ENCODE measurements at regions not wholly inside any gene's neighbourhood (a gene's known extent, or its start where the extent isn't known, plus 50 kb on each side); places are given as distances from the start of the nearest gene placed in this dataset.
"Not testable (repeated sequence)": the region's sequence is repeated elsewhere in the genome, so short reads cannot be mapped to it uniquely, and the experiment has no call there.

GRCh38 chr4:131883181-131883580, 1265.9 kb upstream of the PCDH10 start:
- H3K9me2 ChIP-seq (replicated peaks; ENCODE audit: insufficient read depth); H3K9me3 ChIP-seq (ENCODE audit: low read depth); H3K4me2 ChIP-seq; H3K27ac ChIP-seq; H3K36me3 ChIP-seq (replicated peaks; ENCODE audit: insufficient read depth, low read depth); DNase-seq (ENCODE audit: low spot score); H4K20me1 ChIP-seq (ENCODE audit: insufficient read depth, poor library complexity, severe bottlenecking); H3K4me1 ChIP-seq (ENCODE audit: insufficient read depth); H3K4me3 ChIP-seq; H3K79me2 ChIP-seq; H2AFZ ChIP-seq; H3K27me3 ChIP-seq: not testable (repeated sequence)
- 72% methylated on average over 2 of the region's 2 CpGs for WGBS (ENCODE audit: low lambda C conversion rate, missing lambda C conversion rate)

- not testable (repeated sequence) for H3K4me3 ChIP-seq; H3K9me3 ChIP-seq (ENCODE audit: low read depth)
- 92% methylated on average over 2 of the region's 2 CpGs for WGBS (ENCODE audit: low lambda C conversion rate, missing lambda C conversion rate)
Measured at GRCh38 chr4:131925662-131926061, 1223.4 kb upstream of the PCDH10 start.

DNA sequence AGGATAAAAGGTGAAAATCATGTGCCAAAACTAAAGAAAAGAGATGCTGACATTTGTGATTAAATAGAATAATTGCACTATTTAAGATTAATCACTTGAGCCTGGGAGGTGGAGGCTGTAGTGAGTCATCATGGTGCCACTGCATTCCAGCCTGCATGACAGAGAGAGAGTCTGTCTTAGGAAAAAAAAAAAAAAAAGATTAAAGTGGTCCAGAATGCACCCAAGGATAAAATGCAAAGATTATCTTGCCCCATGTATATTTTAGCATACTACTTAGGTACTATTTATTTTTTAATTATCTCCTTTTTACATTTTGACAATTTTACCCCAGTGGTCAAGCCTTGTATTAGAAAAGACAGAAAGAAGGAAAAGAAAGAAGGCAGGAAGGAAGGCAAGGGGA, 1181.4 kb upstream of the PCDH10 start:
- not testable (repeated sequence) for H3K9me2 ChIP-seq (replicated peaks; ENCODE audit: insufficient read depth); H3K4me3 ChIP-seq; H3K4me2 ChIP-seq; H2AFZ ChIP-seq; H4K20me1 ChIP-seq (ENCODE audit: insufficient read depth, poor library complexity, severe bottlenecking); H3K36me3 ChIP-seq (replicated peaks; ENCODE audit: insufficient read depth, low read depth); H3K79me2 ChIP-seq; H3K27ac ChIP-seq; H3K27me3 ChIP-seq; DNase-seq (ENCODE audit: low spot score); H3K4me1 ChIP-seq (ENCODE audit: insufficient read depth); H3K9me3 ChIP-seq (ENCODE audit: low read depth)

More at GRCh38 chr4:131925662-131926061, 1223.4 kb upstream of the PCDH10 start:
- not testable (repeated sequence) for H2AFZ ChIP-seq; H3K4me2 ChIP-seq; H3K36me3 ChIP-seq (replicated peaks; ENCODE audit: insufficient read depth, low read depth); H3K4me1 ChIP-seq (ENCODE audit: insufficient read depth); H3K9me2 ChIP-seq (replicated peaks; ENCODE audit: insufficient read depth); H4K20me1 ChIP-seq (ENCODE audit: insufficient read depth, poor library complexity, severe bottlenecking); H3K79me2 ChIP-seq; DNase-seq (ENCODE audit: low spot score); H3K27ac ChIP-seq; H3K27me3 ChIP-seq

DNA sequence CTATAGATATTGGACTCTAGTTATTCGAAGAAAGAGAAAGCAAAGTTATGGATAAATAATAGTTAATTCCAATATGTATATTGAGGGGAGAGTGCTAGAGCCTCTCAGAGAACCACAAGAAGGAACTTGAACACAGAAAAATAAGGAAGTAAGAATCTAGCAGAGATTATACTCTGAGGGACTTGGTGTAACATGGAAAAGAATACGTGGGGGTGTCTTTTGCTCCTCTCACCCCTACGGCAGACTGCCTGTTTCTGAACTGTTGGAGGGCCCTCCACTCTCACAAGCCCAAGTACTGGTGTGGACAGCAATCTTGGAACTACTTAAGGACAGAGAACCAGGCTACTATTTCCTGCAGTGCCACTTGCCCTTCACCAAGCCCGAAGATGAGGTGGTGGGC, 1174.4 kb upstream of the PCDH10 start:
- DNase-seq (ENCODE audit: low spot score), result no peak
- Histone ChIP-seq H3K4me1 (ENCODE audit: insufficient read depth) (no peaks in the 10 kb centered on the region), H3K9me3 (ENCODE audit: low read depth) (no peaks in the 10 kb centered on the region), H3K79me2 (no peaks in the 10 kb centered on the region), H3K27ac (no peak overlapping the region), H3K9me2 (replicated peaks; ENCODE audit: insufficient read depth) (no peaks in the 10 kb centered on the region), H2AFZ (no peak overlapping the region), H4K20me1 (ENCODE audit: insufficient read depth, poor library complexity, severe bottlenecking) (no peaks in the 10 kb centered on the region), H3K4me3 (no peak overlapping the region), H3K4me2 (no peak overlapping the region), H3K36me3 (replicated peaks; ENCODE audit: insufficient read depth, low read depth) (no peaks in the 10 kb centered on the region), H3K27me3 (no peaks in the 10 kb centered on the region)
- TF ChIP-seq EZH2phosphoT487 (IDR thresholded peaks at IDR 0.05; ENCODE audit: low read depth, severe bottlenecking, unreplicated experiment) (no peak), EZH2 (IDR thresholded peaks at IDR 0.05; ENCODE audit: borderline replicate concordance) (no peak)
- TF ChIP-seq, protein P1, sequence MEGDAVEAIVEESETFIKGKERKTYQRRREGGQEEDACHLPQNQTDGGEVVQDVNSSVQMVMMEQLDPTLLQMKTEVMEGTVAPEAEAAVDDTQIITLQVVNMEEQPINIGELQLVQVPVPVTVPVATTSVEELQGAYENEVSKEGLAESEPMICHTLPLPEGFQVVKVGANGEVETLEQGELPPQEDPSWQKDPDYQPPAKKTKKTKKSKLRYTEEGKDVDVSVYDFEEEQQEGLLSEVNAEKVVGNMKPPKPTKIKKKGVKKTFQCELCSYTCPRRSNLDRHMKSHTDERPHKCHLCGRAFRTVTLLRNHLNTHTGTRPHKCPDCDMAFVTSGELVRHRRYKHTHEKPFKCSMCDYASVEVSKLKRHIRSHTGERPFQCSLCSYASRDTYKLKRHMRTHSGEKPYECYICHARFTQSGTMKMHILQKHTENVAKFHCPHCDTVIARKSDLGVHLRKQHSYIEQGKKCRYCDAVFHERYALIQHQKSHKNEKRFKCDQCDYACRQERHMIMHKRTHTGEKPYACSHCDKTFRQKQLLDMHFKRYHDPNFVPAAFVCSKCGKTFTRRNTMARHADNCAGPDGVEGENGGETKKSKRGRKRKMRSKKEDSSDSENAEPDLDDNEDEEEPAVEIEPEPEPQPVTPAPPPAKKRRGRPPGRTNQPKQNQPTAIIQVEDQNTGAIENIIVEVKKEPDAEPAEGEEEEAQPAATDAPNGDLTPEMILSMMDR (IDR thresholded peaks at IDR 0.05; ENCODE audit: poor library complexity), result no peak
- WGBS (ENCODE audit: low lambda C conversion rate, missing lambda C conversion rate), result 93% methylated on average over 4 of the region's 4 CpGs

- not testable (repeated sequence) for DNase-seq (ENCODE audit: low spot score); H3K9me2 ChIP-seq (replicated peaks; ENCODE audit: insufficient read depth); H3K79me2 ChIP-seq; H3K4me1 ChIP-seq (ENCODE audit: insufficient read depth); H3K4me2 ChIP-seq; H4K20me1 ChIP-seq (ENCODE audit: insufficient read depth, poor library complexity, severe bottlenecking); H3K27me3 ChIP-seq; H3K36me3 ChIP-seq (replicated peaks; ENCODE audit: insufficient read depth, low read depth); H3K4me3 ChIP-seq; H3K9me3 ChIP-seq (ENCODE audit: low read depth); H3K27ac ChIP-seq; H2AFZ ChIP-seq
- WGBS (ENCODE audit: low lambda C conversion rate, missing lambda C conversion rate), result 96% methylated on average over 49 of the region's 63 CpGs
Measured at GRCh38 chr4:131975276-131976132, 1173.6 kb upstream of the PCDH10 start.

DNA sequence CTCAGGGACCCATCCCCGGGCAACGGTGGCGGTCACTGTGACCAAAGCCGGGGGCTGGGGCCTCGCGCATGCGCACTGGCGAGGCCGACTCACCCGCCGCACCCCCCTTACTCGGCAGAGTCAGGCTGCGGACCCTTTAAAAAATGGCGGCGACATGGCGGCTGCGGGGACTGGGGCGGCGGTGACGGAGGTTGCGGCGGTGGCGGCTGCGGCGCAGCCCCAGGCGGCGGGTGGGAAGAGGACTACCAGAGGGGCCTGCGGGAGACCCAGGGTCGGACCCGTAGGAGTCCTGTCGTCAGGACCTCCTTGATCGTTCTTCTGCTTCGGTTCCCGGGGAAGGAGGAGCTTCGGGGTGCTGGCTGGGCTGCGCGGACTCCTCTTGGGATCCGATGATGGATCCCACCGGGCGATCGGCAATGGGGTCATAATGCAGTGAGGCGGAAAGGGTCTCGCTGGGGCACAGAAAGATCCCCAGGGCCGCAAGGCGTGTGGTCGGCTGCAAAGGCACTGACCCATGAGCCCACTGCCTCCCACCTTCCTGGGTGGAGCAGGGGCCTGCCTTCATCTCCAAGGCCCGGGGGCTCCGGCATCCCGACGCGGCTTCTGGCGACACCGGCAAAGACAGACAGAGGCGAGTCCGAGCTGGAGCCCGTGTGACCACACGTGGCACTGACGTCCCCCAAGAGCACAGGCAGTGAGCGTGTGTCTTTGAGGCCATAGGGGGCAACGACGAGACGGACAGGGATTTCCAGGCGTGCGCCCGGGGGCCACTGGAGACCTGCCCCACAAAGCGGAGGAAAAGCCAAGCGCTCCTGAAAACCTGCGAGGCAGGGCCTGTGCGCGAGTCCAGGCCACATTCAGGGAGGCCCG, 1172.7 kb upstream of the PCDH10 start:
- not testable (repeated sequence) for H3K79me2 ChIP-seq; H3K27me3 ChIP-seq; H2AFZ ChIP-seq; H3K36me3 ChIP-seq (replicated peaks; ENCODE audit: insufficient read depth, low read depth); H3K4me1 ChIP-seq (ENCODE audit: insufficient read depth); H3K9me2 ChIP-seq (replicated peaks; ENCODE audit: insufficient read depth); H3K4me3 ChIP-seq; DNase-seq (ENCODE audit: low spot score); H3K4me2 ChIP-seq; H4K20me1 ChIP-seq (ENCODE audit: insufficient read depth, poor library complexity, severe bottlenecking); H3K9me3 ChIP-seq (ENCODE audit: low read depth); H3K27ac ChIP-seq
- 97% methylated on average over 68 of the region's 71 CpGs for WGBS (ENCODE audit: low lambda C conversion rate, missing lambda C conversion rate)
